Epithelial cell of proximal tubule (primary cell): ENCODE measurements at regions not wholly inside any gene's neighbourhood (a gene's known extent, or its start where the extent isn't known, plus 50 kb on each side); places are given as distances from the start of the nearest gene placed in this dataset.

Experiments
- DNase-seq: peaks from one replicate; pipeline ENCODE4 v3.0.0-alpha.2; 2011; ENCODE audit warnings: low read depth
- H3K4me3 ChIP-seq: 2 replicates; pipeline ENCODE4 v1.5.1; 2011; ENCODE audit warnings: low read depth, mild to moderate bottlenecking, low read length
- CTCF ChIP-seq: conservative IDR thresholded peaks from 2 replicates; pipeline ENCODE4 v1.5.1; 2012; ENCODE audit warnings: low read depth, mild to moderate bottlenecking, low read length

GRCh38 chr2:191612496-191612895, 65.4 kb upstream of the NABP1 start:
- peak; percentile 99 for DNase-seq
- H3K4me3 ChIP-seq, result no peak overlapping the region
- no peak for TF ChIP-seq CTCF

GRCh38 chr2:191614759-191615158, 63.2 kb upstream of the NABP1 start:
- TF ChIP-seq CTCF, result no peak
- no peak for DNase-seq
- H3K4me3 ChIP-seq, result no peak overlapping the region

GRCh38 chr2:191615596-191615995, 62.3 kb upstream of the NABP1 start:
- DNase-seq, result no peak
- H3K4me3 ChIP-seq, result no peak overlapping the region
- TF ChIP-seq CTCF, result no peak

- DNase-seq, result no peak
- no peak overlapping the region for H3K4me3 ChIP-seq
- TF ChIP-seq CTCF, result no peak
Observed at GRCh38 chr2:191617575-191617974, 60.4 kb upstream of the NABP1 start.

- no peak for DNase-seq
- TF ChIP-seq CTCF, result no peak
- H3K4me3 ChIP-seq, result no peak overlapping the region
Observed at GRCh38 chr2:191618046-191618780, 59.7 kb upstream of the NABP1 start.

- DNase-seq, result no peak
- no peak overlapping the region for H3K4me3 ChIP-seq
- TF ChIP-seq CTCF, result no peak
Observed at GRCh38 chr2:191618786-191619185, 59.1 kb upstream of the NABP1 start.

- no peak for TF ChIP-seq CTCF
- H3K4me3 ChIP-seq, result no peak overlapping the region
- DNase-seq, result peak; percentile 93
Observed at GRCh38 chr2:191620144-191620543, 57.8 kb upstream of the NABP1 start.
